Activated T-helper 1 cell treated with Interleukin-2 at 50 U/mL for 16 hours (primary cell): ENCODE measurements at regions not wholly inside any gene's neighbourhood (a gene's known extent, or its start where the extent isn't known, plus 50 kb on each side); places are given as distances from the start of the nearest gene placed in this dataset.
A peak's percentile ranks its signal among the peaks of the same experiment; 100 is the strongest.

ENCODE experiments used
- DNase-seq: peaks from one replicate; pipeline ENCODE4 v3.0.0-alpha.2; 2020; ENCODE audit warnings: low read depth

DNA sequence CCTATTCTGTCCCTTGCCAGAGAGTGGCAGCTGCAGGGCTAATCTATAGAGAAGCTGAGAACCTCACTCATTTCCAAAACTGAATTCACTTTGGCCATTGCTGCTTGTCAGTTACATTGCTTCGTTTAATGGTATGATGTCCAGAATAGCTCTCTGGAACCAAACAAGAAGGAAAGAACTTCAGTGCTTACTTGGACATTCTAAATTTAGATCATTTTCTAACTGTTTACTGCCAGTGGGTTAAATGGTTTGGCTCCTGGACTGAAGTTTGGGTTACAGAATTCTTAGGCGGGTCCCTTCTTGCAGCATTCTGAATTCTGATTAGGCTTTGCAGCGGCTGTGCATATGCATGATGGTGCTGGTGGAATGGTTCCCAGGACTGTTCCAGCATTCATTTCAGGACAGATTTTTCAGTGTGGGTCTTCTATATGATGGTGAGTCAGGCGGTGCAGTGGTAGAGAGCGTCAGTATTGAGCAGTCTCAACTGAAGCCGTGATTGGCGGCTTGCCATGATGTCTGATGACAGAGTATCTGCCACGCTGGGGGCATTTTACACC, 148.7 kb downstream of the DYRK2 start:
- DNase-seq: no peak

DNA sequence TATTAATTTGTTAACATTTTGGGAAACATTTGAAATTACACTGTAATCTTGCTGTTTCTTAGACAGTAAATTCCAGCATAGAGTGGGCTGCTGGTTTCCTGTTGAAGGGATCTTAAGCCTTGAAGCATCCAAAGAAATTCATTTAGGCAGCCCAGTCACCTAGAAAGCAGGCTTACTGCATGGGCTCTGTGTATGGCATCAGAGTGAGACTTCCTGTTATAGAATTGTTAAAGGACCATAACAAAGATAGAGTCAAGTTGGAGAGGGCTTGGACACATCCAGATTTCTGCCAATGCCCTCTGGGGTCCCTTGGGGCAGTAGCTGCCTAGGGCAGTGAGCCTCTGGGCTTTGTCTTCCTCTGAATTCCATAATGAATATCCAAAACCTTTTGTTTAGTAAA, 149.2 kb downstream of the DYRK2 start:
- no peak for DNase-seq

DNA sequence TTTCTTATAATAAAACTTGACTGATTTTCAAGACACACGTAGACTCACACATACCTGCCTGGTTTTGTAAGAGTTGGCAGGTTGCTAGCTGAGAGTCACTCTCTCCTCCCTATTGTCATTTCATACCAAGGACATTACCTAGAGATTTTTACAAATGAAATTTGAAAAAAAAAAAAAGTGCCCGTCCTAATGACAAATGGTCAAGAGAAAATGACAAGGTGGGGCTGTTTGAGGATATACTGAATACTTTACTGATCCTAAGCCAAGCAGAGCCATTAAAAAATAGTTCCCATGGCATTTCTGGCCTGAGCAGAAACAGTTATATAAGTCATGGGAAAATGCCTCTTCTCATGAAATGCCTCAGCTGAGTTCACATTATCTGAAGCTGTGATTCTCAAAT, 150.2 kb downstream of the DYRK2 start:
- DNase-seq: no peak

DNA sequence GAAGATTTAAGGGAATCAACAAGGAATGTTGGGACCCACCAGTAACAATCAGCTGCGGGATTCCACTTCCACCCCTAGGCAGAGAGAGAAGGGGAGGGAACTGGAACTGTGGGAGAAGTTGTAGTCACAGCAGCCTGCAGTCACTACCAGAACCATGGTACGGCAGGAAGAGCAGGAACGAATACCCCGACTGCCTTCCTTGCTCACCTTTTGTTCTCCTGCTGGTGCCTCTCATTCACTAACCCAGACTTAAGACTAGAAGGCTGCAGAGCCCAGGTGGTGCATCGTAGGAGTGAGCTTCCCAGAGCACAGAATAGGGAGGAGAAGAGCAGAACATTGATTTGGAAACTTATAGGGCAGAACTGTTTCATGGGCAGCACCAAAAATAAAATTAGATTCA, 154.2 kb downstream of the DYRK2 start:
- no peak for DNase-seq

DNA sequence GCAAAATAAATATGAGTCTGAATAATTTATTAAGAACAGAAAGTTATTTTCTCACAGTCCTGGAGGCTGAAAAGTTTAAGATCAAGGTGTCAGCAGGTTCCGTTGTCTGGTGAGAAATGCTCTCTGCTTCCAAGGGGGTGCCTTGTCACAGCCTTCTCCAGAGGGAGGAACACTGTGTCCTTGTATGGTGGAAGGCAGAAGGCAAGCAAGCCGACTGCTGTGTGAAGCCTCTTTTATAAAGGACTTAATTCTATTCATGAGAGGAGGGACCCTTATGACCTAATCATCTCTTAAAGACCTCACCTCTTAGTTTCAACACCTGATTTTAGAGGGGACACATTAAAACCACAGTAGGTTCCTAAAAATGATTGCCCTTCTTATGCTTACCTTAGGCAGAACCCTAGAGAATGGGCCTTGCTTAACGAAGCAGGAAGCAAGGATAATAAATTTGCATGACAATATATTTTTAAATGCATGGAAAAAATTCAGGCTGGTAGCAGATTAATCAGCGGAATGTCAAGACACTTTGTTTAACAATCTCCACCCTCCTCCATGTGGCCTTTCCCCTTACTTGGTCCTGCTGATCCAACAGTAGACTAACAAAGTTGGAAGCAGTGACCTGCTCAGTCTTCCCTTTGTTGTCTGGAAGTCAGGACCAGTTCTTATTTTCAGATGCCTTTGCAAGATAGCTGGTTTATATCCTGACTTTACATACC, 154.9 kb downstream of the DYRK2 start:
- DNase-seq: no peak

GRCh38 chr12:67804168-67804567, 155.6 kb downstream of the DYRK2 start:
- DNase-seq: peak; percentile 1

GRCh38 chr12:67807814-67808213, 159.3 kb downstream of the DYRK2 start:
- no peak for DNase-seq

GRCh38 chr12:67810166-67810565, 161.6 kb downstream of the DYRK2 start:
- no peak for DNase-seq

GRCh38 chr12:67811437-67812361, 163.2 kb downstream of the DYRK2 start:
- no peak for DNase-seq

DNA sequence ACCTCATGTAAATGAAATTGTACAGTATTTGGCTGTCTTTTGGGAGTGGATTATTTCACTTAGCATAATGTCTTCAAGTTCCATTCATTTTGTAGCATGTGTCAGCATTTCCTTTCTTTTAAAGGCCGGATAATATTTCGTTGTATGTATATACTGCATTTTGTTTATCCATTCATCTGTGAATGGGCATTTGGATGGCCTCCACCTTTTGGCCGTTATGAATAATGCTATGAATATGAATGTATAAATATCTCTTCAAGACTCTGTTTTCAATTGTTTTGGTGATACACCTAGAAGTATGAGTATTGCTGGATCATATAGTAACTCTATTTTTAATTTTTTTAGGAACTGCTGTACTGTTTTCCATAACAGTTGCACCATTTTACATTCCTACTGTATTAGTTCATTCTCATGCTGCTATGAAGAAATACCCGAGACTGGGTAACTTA, 164.9 kb downstream of the DYRK2 start:
- no peak for DNase-seq

DNA sequence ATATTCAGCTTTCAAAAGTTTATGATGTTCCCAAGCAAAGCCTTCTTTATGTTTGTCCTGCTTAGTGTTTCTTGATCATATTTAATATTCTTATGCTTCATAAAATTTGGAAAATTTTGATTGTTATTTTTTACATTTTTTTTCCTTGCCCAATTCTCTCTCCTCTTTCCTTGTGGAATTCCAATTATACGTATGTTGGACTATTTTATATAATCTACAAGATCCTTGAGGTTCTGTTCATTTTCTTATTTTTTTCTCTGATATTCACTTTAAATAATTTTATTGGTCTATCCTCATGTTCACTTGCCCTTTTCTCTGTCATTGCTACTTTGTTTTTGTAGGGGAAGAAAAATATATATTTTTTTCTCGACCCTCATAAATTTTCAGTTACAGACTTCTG, 167.7 kb downstream of the DYRK2 start:
- no peak for DNase-seq

DNA sequence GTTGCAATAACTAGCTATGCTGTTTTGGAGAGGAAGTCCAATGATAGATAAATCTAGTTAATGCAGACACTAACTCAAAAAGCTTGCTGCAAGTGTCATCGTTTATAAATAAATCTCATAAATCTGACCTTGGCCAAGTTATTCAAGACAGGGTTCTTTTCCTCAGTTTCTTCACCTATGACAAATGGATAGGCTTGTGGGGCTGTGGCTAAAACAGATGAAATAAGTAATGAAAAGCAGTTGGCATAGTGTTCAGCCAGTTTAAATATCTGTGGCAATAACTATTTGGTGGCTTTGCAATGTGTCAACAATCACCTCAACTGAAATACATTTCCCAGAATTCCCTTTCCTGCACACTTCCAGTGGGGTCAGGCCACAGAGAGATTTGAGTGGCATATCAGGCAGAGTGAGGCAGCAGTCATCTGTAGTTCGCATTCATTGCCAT, 169.9 kb downstream of the DYRK2 start:
- no peak for DNase-seq

- DNase-seq: no peak
Observed at GRCh38 chr12:67819902-67820301, 169.3 kb upstream of the IFNG-AS1 start.

DNA sequence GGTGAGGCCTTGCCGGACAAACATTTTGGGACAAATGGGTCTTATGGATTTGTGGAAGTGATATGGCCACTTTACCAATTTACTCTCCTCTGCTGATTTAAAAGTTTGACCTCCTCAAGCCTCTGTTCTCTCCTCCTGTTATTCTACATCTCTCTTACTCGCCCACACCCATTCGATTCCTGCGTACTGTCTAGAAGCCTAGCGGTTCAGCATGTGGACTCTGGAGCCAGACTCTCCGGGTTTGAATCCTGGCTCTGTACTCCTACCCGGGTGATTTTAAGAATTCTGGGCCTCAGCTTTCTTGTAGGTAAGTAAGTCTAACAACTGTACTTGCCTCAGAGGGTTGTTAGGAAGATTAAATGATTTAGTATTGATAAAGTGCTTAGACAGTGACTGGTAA, 168.6 kb upstream of the IFNG-AS1 start:
- no peak for DNase-seq

DNA sequence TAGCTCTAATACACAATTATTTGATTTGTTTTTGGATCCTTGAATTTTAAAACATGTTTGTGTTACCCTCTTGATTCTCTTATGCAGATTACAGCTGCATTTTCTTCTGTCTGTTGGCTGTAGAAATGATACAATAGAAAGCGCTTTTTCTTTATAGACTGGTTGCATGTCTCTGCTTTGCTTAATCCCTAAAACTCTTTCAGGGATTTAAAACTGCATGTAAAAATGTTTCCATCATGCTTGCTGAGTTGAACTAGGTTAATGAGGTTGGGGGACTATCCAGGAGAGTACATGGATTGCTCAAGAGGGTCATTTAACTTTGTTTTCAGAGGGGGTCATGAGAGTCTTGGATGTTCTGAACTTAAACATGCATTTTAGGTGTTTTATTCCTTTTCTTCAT, 166.4 kb upstream of the IFNG-AS1 start:
- no peak for DNase-seq

GRCh38 chr12:67826148-67826547, 163.1 kb upstream of the IFNG-AS1 start:
- DNase-seq: no peak

DNA sequence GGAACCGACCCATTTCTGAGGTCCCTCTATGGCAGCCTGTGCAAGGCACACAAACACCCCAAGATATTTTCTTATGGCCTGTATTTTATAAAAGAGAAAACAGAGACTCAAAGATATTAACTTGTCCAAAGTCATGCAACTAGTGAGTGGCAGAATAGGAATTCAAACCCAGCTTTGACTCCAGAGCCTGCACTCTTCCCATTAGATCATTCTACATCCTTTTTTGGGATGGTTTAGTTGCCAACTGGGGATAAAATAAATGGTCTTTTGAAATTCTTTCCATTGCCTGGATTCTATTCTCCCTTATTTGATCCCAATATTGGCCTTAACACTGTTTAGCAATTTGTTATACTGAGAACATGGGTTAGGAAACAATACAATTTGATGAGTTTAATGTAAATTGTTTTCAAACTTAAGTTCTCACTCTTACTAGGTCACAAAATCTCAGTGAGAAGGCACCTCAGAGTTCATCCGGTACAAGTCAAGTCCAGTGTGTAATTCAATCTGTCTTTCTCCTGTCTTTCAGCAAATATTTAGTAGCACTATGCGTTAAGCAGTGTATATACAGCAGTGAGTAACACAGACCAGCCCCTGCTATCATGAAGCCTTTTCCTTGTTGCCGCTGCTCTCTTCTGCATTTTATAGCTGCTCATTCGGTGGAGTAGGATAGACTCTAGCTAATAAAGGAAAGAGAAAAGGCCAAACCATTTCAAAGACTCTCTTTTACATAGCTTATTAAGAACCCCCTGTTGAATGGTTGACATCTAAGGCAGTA, 162.1 kb upstream of the IFNG-AS1 start:
- DNase-seq: no peak

DNA sequence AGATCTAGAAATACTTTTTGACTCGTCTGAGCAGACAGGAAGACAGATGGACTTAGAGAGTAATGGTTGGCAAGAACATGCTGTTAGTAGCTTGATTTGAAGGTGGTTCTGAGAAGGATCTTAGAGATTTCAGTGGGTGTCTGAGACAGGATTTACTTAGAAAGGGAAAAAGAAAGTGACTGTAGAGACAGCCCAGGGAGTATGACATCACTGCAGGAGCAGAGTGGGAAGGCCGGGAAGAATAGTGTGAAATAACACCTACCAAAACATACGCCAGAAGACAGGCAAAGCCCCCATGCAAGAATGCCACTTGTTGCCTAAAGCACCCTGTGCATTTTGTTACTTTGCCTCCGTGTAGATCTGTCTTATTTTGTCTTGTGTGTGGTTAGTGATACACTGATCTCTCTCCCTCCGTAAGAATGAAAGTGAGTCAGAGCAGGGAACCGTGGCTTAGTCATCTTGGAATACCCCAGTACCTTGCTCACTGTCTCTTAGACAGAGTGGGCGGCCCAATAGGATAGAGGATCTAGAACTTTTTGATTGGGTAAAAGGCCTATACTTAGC, 161.3 kb upstream of the IFNG-AS1 start:
- no peak for DNase-seq

GRCh38 chr12:67829896-67830295, 159.4 kb upstream of the IFNG-AS1 start:
- no peak for DNase-seq

DNA sequence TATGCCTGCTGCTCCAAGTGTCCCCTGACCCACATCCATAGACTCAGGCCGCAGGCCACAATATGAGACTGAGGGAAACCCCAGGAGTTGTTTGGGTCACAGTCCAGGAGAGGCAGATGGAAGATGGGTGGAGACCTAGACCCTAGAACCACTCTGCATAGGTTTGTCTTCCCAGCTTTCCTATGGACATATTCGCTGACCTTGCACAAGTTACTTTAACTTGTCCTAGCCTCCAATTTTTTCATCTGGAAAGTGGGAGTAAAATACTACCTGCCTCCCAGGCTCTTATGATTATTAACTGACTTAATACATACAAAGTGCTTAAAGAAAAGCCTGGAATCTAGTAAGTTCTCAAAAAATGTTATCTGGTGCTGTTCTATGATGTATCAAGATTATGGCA, 157.1 kb upstream of the IFNG-AS1 start:
- no peak for DNase-seq

- no peak for DNase-seq
Observed at GRCh38 chr12:67833602-67834001, 155.6 kb upstream of the IFNG-AS1 start.

GRCh38 chr12:67837876-67838275, 151.4 kb upstream of the IFNG-AS1 start:
- no peak for DNase-seq
